GM12878 (cell line): ENCODE measurements at regions not wholly inside any gene's neighbourhood (a gene's known extent, or its start where the extent isn't known, plus 50 kb on each side); places are given as distances from the start of the nearest gene placed in this dataset.

ENCODE experiments used
- ATAC-seq: fragments of 200-7000 bp; cut with Tn5 transposase; 3 replicates; pipeline ENCODE4 v1.9.1; 2020; ENCODE audit warnings: mild to moderate bottlenecking, moderate library complexity
- BruUV-seq: library from RNA; stranded (reverse); fragments of 400-500 nt; replicated peaks from 2 replicates; lab custom pipeline; 2021; lab: Mats Ljungman, UMichigan
- CTCF ChIA-PET: fragments of 300-600 bp; sonication (Branson Sonifier 250); formaldehyde crosslinking; extraction: SDS; loops from one replicate; lab custom pipeline; 2021; ENCODE audit warnings: inconsistent platforms; lab: Yijun Ruan, JAX
- POLR2A ChIA-PET: fragments of 350-600 bp; formaldehyde crosslinking; extraction: SDS; loops from one replicate; lab custom pipeline; 2021; ENCODE audit warnings: inconsistent platforms; lab: Charles Lee
- RAD21 ChIA-PET: fragments of 300-600 bp; sonication (Branson Sonifier 250); formaldehyde crosslinking; loops from one replicate; lab custom pipeline; 2023; ENCODE audit warnings: antibody characterized with exemption; ENCODE audit not compliant: unreplicated experiment; lab: Charles Lee
- SMC1A ChIA-PET: fragments of 300-600 bp; sonication (Branson Sonifier 250); formaldehyde crosslinking; loops from one replicate; lab custom pipeline; 2023; ENCODE audit not compliant: unreplicated experiment, uncharacterized antibody; lab: Charles Lee
- DNase-seq: peaks from one replicate; pipeline ENCODE4 v3.0.0-alpha.2; 2011; ENCODE audit warnings: low read depth, low spot score
- FAIRE-seq: peaks from 3 replicates; lab custom pipeline; 2011; peaks lifted over from hg19 to GRCh38; lab: Jason Lieb, UNC
- H2AFZ ChIP-seq: 2 replicates; pipeline ENCODE4 v1.6.0; 2011; ENCODE audit warnings: low read depth, low read length, control low read depth; ENCODE audit not compliant: control insufficient read depth
- H3K27ac ChIP-seq: 2 replicates; pipeline ENCODE4 v1.5.1; 2011; ENCODE audit warnings: control low read depth; ENCODE audit not compliant: control insufficient read depth, insufficient read depth
- H3K27me3 ChIP-seq, 2 experiments: replicated peaks in 1 of 2; 2 replicates each; pipeline versions ENCODE4 v1.6.0 to v1.6.1; 2011; ENCODE audit warnings: low read length in 1 of 2; ENCODE audit not compliant: control insufficient read depth in 2 of 2, insufficient read depth in 2 of 2
- H3K36me3 ChIP-seq, 2 experiments: 2 replicates each; pipeline ENCODE4 v1.5.1; 2011; ENCODE audit warnings: low read length in 1 of 2; ENCODE audit not compliant: control insufficient read depth in 2 of 2, insufficient read depth in 2 of 2
- H3K4me1 ChIP-seq: 2 replicates; pipeline ENCODE4 v1.6.1; 2011; ENCODE audit warnings: mild to moderate bottlenecking, low read length, moderate library complexity, mixed read lengths; ENCODE audit not compliant: control insufficient read depth, insufficient read depth
- H3K4me2 ChIP-seq: 2 replicates; pipeline ENCODE4 v1.6.0; 2011; ENCODE audit warnings: control low read depth; ENCODE audit not compliant: control insufficient read depth, insufficient read depth
- H3K4me3 ChIP-seq: fragments of 200-600 bp; sonication (generic); 2 replicates; pipeline ENCODE4 v1.5.1; 2016
- H3K79me2 ChIP-seq: 2 replicates; pipeline ENCODE4 v1.6.0; 2011; ENCODE audit warnings: low read length; ENCODE audit not compliant: control insufficient read depth, insufficient read depth
- H3K9ac ChIP-seq: 2 replicates; pipeline ENCODE4 v1.8.0; 2011; ENCODE audit warnings: low read length, control low read depth, mixed read lengths; ENCODE audit not compliant: control insufficient read depth, insufficient read depth
- H3K9me3 ChIP-seq: replicated peaks from 3 replicates; pipeline ENCODE4 v1.5.1; 2011; ENCODE audit warnings: mild to moderate bottlenecking, low read length; ENCODE audit not compliant: control insufficient read depth, insufficient read depth
- H4K20me1 ChIP-seq: 2 replicates; pipeline ENCODE4 v1.6.0; 2011; ENCODE audit not compliant: control insufficient read depth, insufficient read depth
- BCL3 ChIP-seq: IDR thresholded peaks from 2 replicates; pipeline ENCODE4 v1.6.1; 2011; ENCODE audit warnings: borderline replicate concordance, low read depth, mild to moderate bottlenecking, moderate library complexity, low read length; ENCODE audit not compliant: insufficient read depth, poor library complexity, severe bottlenecking
- CBX5 ChIP-seq: sonication (generic); IDR thresholded peaks from 2 replicates; pipeline ENCODE4 v1.6.1; 2016; ENCODE audit warnings: low read depth, moderate library complexity, mild to moderate bottlenecking, inconsistent platforms
- CEBPZ ChIP-seq: fragments of 150-350 bp; IDR thresholded peaks from 2 replicates; pipeline ENCODE4 v1.6.1; 2016; ENCODE audit warnings: low read depth, low read length
- CREB1 ChIP-seq: IDR thresholded peaks from 2 replicates; pipeline ENCODE4 v1.6.1; 2012; ENCODE audit warnings: low read depth, mild to moderate bottlenecking, inconsistent platforms
- EP300 ChIP-seq, 2 experiments: fragments of 150-350 bp in 1 of 2; IDR thresholded peaks; 2 replicates each; pipeline ENCODE4 v1.6.1; 2011 to 2012; ENCODE audit warnings: low read depth in 2 of 2, low read length in 2 of 2, borderline replicate concordance in 1 of 2, improper control_type of control experiment in 1 of 2, inconsistent platforms in 1 of 2; ENCODE audit not compliant: control insufficient read depth in 1 of 2
- IRF5 ChIP-seq: fragments of 450-650 bp; IDR thresholded peaks from 2 replicates; pipeline ENCODE4 v1.6.1; 2017; ENCODE audit warnings: borderline replicate concordance
- LARP7 ChIP-seq: fragments of 450-650 bp; IDR thresholded peaks from 2 replicates; pipeline ENCODE4 v1.6.1; 2017; ENCODE audit warnings: mild to moderate bottlenecking
- NBN ChIP-seq: fragments of 450-650 bp; IDR thresholded peaks from 2 replicates; pipeline ENCODE4 v1.6.1; 2016
- NFYA ChIP-seq: IDR thresholded peaks from 2 replicates; pipeline ENCODE4 v1.6.1; 2011; ENCODE audit warnings: low read depth, mild to moderate bottlenecking, low read length, improper control_type of control experiment, borderline replicate concordance
- NR2C1 ChIP-seq: fragments of 450-650 bp; IDR thresholded peaks from 2 replicates; pipeline ENCODE4 v1.6.1; 2017; ENCODE audit warnings: antibody characterized with exemption, mild to moderate bottlenecking, moderate library complexity
- PKNOX1 ChIP-seq: fragments of 450-650 bp; IDR thresholded peaks from 2 replicates; pipeline ENCODE4 v1.6.1; 2016; ENCODE audit warnings: mild to moderate bottlenecking
- RAD51 ChIP-seq: fragments of 450-650 bp; IDR thresholded peaks from 2 replicates; pipeline ENCODE4 v1.6.1; 2016; ENCODE audit warnings: moderate library complexity, mild to moderate bottlenecking, inconsistent platforms
- RB1 ChIP-seq: fragments of 450-650 bp; formaldehyde crosslinking; IDR thresholded peaks from 2 replicates; pipeline ENCODE4 v1.6.1; 2017; ENCODE audit warnings: mild to moderate bottlenecking, borderline replicate concordance
- RBBP5 ChIP-seq: fragments of 200-600 bp; sonication (generic); conservative IDR thresholded peaks from 2 replicates; pipeline ENCODE4 v1.6.1; 2016
- STAT1 ChIP-seq: fragments of 450-650 bp; conservative IDR thresholded peaks from 2 replicates; pipeline ENCODE4 v1.6.1; 2014; ENCODE audit warnings: antibody characterized with exemption, mild to moderate bottlenecking
- TCF12 ChIP-seq: IDR thresholded peaks from 2 replicates; pipeline ENCODE4 v1.6.1; 2011; ENCODE audit warnings: low read depth, mild to moderate bottlenecking, low read length
- TCF7 ChIP-seq: IDR thresholded peaks from 2 replicates; pipeline ENCODE4 v1.6.1; 2014; ENCODE audit warnings: antibody characterized with exemption, borderline replicate concordance
- YY1 ChIP-seq: IDR thresholded peaks from 2 replicates; pipeline ENCODE4 v1.6.1; 2011; ENCODE audit warnings: low read depth, mild to moderate bottlenecking, low read length
- WGBS: methylation state at CpG from one replicate; pipeline ENCODE4 v1.1.6; 2016; ENCODE audit warnings: low lambda C conversion rate; ENCODE audit not compliant: insufficient replicate concordance, insufficient coverage; ENCODE audit errors: missing lambda C conversion rate; 5-methylcytosine and 5-hydroxymethylcytosine counted together
- in situ Hi-C: fragments of 300-500 bp; cut with MboI; formaldehyde crosslinking; loops from 9 replicates; pipeline ENCODE4 v1.14.3; 2018; ENCODE audit warnings: mixed read lengths
- intact Hi-C: fragments of 100-400 bp; cut with micrococcal nuclease; formaldehyde crosslinking; loops from one replicate; pipeline ENCODE4 v1.14.2; 2022; ENCODE audit not compliant: unreplicated experiment

- WGBS = 74% methylated on average over 8 of the region's 8 CpGs
- H4K20me1 ChIP-seq = no peaks in the 10 kb centered on the region
- no peaks in the 10 kb centered on the region for H3K36me3 ChIP-seq
- ChIA-PET POLR2A (no interaction called here), CTCF (no interaction called here), RAD21 (no interaction called here), SMC1A (no interaction called here)
- peaks cover 5 to 26% of the 10 kb centered on the region in 2 experiments for H3K27me3 ChIP-seq
- H3K9ac ChIP-seq = no peak overlapping the region
- H3K9me3 ChIP-seq = no peaks in the 10 kb centered on the region; the same call in 2 of the 3 replicates
- in situ Hi-C loops (no loop called here), intact Hi-C loops (no loop called here)
- H3K4me3 ChIP-seq = no peak overlapping the region
- H2AFZ ChIP-seq = no peak overlapping the region
- DNase-seq (no peak), FAIRE-seq (no peak), ATAC-seq (no peak)
- no peaks in the 10 kb centered on the region for H3K4me1 ChIP-seq
- no peak for TF ChIP-seq STAT1
- TF ChIP-seq BCL3 = no peak
- TF ChIP-seq RBBP5 = no peak
- no peak for TF ChIP-seq NBN
- TF ChIP-seq TCF12 = no peak
- no peak for TF ChIP-seq LARP7
- TF ChIP-seq NR2C1 = no peak
- no peak for TF ChIP-seq CEBPZ
- TF ChIP-seq CBX5 = no peak
- TF ChIP-seq RB1 = no peak
- no peak for TF ChIP-seq IRF5
- no peak for TF ChIP-seq TCF7
- no peak for TF ChIP-seq RAD51
- TF ChIP-seq NFYA = no peak
- no peak for TF ChIP-seq CREB1
- TF ChIP-seq PKNOX1 = no peak
- no peak for TF ChIP-seq EP300 (IDR thresholded peaks at IDR 0.05; ENCODE audit: borderline replicate concordance in 1 of 2, control insufficient read depth in 1 of 2, low read depth in 2 of 2, low read length in 2 of 2)
- TF ChIP-seq YY1 = no peak
- no peak overlapping the region for H3K4me2 ChIP-seq
- no peak overlapping the region for H3K27ac ChIP-seq
- no TSS peak for BruUV-seq
- no peaks in the 10 kb centered on the region for H3K79me2 ChIP-seq
Measured at GRCh38 chr5:54882841-54883240, 102.6 kb downstream of the ESM1 start.
